Fibroblast of mammary gland (primary cell): ENCODE measurements at regions not wholly inside any gene's neighbourhood (a gene's known extent, or its start where the extent isn't known, plus 50 kb on each side); places are given as distances from the start of the nearest gene placed in this dataset.

ENCODE experiments used
- DNase-seq: peaks from one replicate; pipeline ENCODE4 v3.0.0-alpha.2; 2010; ENCODE audit warnings: low read depth
- H3K4me3 ChIP-seq: 2 replicates; pipeline ENCODE4 v1.5.1; 2011; ENCODE audit warnings: low read depth, mild to moderate bottlenecking, low read length, moderate library complexity; ENCODE audit not compliant: control insufficient read depth
- TF ChIP-seq, protein P1 (sequence below): conservative IDR thresholded peaks from 2 replicates; pipeline ENCODE4 v1.5.1; 2011; ENCODE audit warnings: low read depth, low read length, inconsistent platforms; ENCODE audit not compliant: control insufficient read depth, insufficient read depth

DNA sequence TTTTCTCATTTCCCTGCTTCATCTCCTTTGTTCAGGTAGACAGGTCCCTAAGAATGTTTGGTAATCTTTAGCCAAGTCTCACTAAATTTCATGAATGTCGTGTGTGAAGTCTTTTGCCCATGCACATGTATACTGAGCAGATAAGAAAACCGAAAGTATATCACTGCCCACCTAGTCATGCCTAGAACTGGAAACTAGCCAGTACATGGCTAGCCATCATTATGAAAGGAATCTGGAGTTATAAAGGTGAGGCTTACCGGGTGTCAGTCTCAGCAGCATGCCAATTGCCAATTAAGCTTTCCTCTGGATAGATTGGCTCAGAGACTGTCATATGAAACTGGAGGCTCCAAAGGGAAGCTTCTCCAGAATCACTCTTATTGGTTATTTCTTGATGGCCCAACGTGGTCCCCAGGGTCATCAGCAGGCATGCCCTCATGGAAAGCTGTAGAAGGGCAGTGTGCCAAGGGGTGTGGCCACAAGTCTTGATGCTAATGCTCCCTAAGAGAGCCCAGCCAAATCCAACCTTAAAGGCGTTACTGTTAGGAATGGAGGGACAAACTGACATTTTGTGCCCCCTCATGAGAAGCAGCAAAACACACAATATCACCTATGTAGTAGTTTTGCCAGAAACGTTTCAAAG is 307.3 kb upstream of the PIK3R1 start:
- no peak for DNase-seq
- TF ChIP-seq, protein P1, sequence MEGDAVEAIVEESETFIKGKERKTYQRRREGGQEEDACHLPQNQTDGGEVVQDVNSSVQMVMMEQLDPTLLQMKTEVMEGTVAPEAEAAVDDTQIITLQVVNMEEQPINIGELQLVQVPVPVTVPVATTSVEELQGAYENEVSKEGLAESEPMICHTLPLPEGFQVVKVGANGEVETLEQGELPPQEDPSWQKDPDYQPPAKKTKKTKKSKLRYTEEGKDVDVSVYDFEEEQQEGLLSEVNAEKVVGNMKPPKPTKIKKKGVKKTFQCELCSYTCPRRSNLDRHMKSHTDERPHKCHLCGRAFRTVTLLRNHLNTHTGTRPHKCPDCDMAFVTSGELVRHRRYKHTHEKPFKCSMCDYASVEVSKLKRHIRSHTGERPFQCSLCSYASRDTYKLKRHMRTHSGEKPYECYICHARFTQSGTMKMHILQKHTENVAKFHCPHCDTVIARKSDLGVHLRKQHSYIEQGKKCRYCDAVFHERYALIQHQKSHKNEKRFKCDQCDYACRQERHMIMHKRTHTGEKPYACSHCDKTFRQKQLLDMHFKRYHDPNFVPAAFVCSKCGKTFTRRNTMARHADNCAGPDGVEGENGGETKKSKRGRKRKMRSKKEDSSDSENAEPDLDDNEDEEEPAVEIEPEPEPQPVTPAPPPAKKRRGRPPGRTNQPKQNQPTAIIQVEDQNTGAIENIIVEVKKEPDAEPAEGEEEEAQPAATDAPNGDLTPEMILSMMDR: no peak
- no peak overlapping the region for H3K4me3 ChIP-seq

DNA sequence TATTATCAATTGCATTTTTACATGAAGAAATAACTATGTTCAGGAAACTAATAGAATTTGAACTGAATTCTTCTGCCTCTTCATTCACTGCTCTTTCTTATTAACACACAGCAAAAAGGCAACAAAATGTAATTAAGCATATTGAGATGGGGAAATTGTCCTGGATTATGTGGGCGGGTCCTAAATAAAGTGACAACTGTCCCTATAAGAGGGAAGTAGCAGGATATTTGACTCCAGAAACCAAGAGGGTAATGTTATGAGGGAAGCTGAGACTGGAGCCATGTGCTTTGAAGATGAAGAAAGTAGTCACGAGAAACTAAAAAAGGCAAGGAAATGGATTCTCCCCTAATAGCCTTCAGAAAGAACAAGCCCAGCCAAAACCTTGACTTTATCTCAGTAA is 311.2 kb upstream of the PIK3R1 start:
- TF ChIP-seq, protein P1: no peak
- H3K4me3 ChIP-seq: no peak overlapping the region
- DNase-seq: no peak

DNA sequence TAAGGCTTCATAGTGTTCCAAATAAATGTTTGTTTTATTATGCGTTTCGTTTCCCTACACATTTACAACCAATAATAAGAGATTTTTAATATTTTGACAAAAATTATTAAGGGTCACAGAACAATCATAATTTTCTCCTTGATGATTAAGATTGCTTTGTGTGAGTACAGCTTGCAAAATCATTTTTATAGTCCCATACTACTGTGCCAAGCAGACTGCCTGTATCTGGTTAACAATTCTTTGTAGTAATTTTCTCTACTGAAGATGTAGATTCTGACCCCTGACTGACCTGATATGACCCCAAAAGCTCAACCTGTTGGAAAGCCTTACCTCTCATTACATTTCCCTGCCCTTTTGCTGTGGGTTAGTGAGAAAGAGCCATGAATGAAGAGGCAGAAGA is 311.9 kb upstream of the PIK3R1 start:
- no peak overlapping the region for H3K4me3 ChIP-seq
- TF ChIP-seq, protein P1: no peak
- no peak for DNase-seq

DNA sequence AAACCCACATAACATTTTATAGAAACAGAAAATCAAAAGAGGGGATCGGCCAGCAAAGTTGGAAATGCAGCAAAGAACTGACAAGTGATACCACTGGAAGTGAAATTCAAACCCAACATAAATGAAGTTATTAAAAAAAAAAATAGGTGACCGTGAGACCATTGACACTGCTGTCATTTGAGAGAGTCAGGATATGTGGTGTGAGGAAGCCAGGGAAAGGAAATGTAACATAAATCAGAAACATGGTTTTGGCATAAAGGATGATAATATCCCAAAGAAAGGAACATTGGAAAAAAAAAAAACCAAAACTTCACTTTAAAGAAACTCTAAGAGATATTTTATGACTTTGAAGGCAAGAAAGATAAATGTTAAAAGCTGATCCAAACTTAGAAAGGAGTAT is 312.4 kb upstream of the PIK3R1 start:
- no peak overlapping the region for H3K4me3 ChIP-seq
- TF ChIP-seq, protein P1: no peak
- no peak for DNase-seq

DNA sequence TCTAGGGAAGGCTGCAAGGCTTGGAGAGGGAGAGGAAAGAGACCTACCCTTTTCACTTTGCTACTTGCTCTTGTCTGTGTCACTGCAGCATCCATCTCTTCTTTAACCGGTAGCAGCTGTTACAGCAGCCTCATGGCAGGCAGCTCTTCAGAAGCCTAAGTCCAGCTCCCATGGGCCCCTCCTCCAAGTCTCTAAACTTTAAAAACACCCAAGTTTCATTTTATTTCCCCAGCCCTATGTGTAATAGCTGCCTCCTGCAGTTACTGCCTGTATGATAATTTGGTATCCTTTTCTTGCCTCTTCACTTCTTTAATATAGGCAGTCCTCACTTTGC is 313.1 kb upstream of the PIK3R1 start:
- TF ChIP-seq, protein P1: no peak
- DNase-seq: no peak

DNA sequence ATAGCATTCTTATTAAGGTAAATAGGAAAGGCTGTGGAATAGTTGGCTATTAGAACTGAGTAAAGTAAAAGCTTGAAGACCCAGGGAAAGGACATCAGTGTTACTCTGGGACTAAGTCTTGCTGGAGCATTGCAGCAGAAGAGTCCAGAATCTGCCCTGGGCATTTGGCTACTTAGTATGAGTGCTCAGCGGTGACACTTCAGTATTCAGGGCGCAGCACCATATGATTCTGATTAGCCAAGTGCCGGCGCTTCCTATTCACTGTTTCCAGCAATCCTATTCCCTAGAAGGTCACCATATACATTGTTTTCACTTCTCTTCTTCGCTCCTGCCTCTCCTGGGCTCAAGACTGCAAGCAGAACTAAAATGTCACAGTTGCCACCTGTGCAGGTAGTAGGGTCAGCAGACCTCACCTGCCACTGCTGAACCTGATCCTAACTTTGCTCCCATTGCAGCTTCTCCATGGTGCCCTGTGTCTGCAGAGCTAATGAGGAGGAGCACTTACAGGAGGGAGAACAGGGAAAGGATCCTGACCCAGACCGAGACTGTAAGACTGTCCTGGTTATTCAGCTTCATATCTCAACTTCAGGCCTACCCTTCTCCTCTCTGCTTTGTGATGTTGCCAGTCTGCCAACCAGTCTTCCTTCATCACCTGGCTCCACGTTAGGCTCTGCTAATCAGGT is 313.6 kb upstream of the PIK3R1 start:
- no peak for DNase-seq
- TF ChIP-seq, protein P1: no peak
- no peak overlapping the region for H3K4me3 ChIP-seq

More for the DNA sequence above, 313.1 kb upstream of the PIK3R1 start:
- H3K4me3 ChIP-seq: no peak overlapping the region
